Stomach smooth muscle (tissue), 2 donors: ENCODE measurements at regions not wholly inside any gene's neighbourhood (a gene's known extent, or its start where the extent isn't known, plus 50 kb on each side); places are given as distances from the start of the nearest gene placed in this dataset.
"Not testable (repeated sequence)": the region's sequence is repeated elsewhere in the genome, so short reads cannot be mapped to it uniquely, and the experiment has no call there.

Experiments used
- H3K27ac ChIP-seq: one replicate; pipeline ENCODE4 v1.7.0; 2013; ENCODE audit warnings: mild to moderate bottlenecking, low read length, inconsistent platforms
- H3K27me3 ChIP-seq, 2 donors: one replicate each; pipeline ENCODE4 v1.7.0; 2013; ENCODE audit warnings: low read length in 2 of 2; ENCODE audit not compliant: insufficient read depth in 2 of 2, control insufficient read depth in 1 of 2
- H3K36me3 ChIP-seq, 2 donors: one replicate each; pipeline ENCODE4 v1.7.0; 2013; ENCODE audit warnings: low read length in 2 of 2; ENCODE audit not compliant: control insufficient read depth in 2 of 2, insufficient read depth in 2 of 2
- H3K4me1 ChIP-seq: one replicate; pipeline ENCODE4 v1.7.0; 2013; ENCODE audit warnings: low read length; ENCODE audit not compliant: control insufficient read depth, insufficient read depth
- H3K4me3 ChIP-seq, 2 donors: one replicate each; pipeline ENCODE4 v1.7.0; 2013; ENCODE audit warnings: low read length in 2 of 2
- H3K9ac ChIP-seq, 2 donors: one replicate each; pipeline ENCODE4 v1.7.0; 2013; ENCODE audit warnings: low read length in 2 of 2, mild to moderate bottlenecking in 1 of 2
- H3K9me3 ChIP-seq, 2 donors: one replicate each; pipeline ENCODE4 v1.7.0; 2013; ENCODE audit warnings: low read length in 2 of 2; ENCODE audit not compliant: control insufficient read depth in 2 of 2
- donor health status: healthy.
- donor health status: Pancreatic carcinoma.

- H3K4me3 ChIP-seq: no peak overlapping the region
- no peak overlapping the region for H3K9ac ChIP-seq
- H3K36me3 ChIP-seq: no peaks in the 10 kb centered on the region
- H3K4me1 ChIP-seq: peaks cover 2% of the 10 kb centered on the region
- no peaks in the 10 kb centered on the region for H3K9me3 ChIP-seq
- H3K27ac ChIP-seq: no peak overlapping the region
- H3K27me3 ChIP-seq: no peaks in the 10 kb centered on the region
Measured at GRCh38 chr3:5054098-5054497, 68.0 kb upstream of the ARL8B start.

DNA sequence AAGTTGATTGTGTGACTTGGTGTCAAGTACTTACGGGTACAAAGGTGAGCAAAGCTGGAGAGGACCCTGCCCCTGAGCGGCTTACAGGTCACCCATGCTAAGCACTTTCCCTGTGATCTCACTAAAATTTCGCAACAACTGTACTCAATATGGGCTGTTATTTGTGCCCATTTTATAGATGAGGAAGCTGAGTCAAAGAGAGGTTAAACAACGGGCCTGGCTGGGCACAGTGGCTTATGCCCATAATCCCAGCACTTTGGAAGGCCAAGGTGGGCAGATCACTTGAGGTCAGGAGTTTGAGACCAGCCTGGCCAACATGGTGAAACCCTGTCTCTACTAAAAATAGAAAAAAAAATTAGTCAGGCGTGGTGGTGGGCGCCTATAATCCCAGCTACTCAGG lies 67.5 kb upstream of the ARL8B start:
- H3K36me3 ChIP-seq, H3K4me3 ChIP-seq, H3K4me1 ChIP-seq, H3K27ac ChIP-seq, H3K27me3 ChIP-seq, H3K9me3 ChIP-seq, H3K9ac ChIP-seq: not testable (repeated sequence)

GRCh38 chr3:5055357-5056110 lies 66.6 kb upstream of the ARL8B start:
- Histone ChIP-seq H3K4me1 (peaks cover 2% of the 10 kb centered on the region), H3K9me3 (no peaks in the 10 kb centered on the region), H3K4me3 (no peak overlapping the region), H3K9ac (no peak overlapping the region), H3K27ac (no peak overlapping the region), H3K36me3 (no peaks in the 10 kb centered on the region), H3K27me3 (no peaks in the 10 kb centered on the region)

DNA sequence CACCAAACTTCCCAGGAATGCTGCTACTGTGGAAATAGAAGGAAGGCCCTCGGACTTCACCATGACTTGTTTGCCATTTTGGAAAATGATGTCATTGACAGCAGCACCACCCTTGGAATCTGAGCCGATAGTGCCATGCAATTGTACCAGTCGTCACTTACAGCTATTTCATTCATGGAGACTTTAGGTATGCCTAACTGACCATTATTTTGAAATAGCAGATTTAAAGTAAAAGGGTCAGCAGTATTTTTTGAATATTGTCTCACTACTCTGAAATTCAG lies 66.0 kb upstream of the ARL8B start:
- Histone ChIP-seq H3K4me1 (peaks cover 2% of the 10 kb centered on the region), H3K27me3 (no peaks in the 10 kb centered on the region), H3K9ac (no peak overlapping the region), H3K9me3 (no peaks in the 10 kb centered on the region), H3K4me3 (no peak overlapping the region), H3K36me3 (no peaks in the 10 kb centered on the region), H3K27ac (no peak overlapping the region)

DNA sequence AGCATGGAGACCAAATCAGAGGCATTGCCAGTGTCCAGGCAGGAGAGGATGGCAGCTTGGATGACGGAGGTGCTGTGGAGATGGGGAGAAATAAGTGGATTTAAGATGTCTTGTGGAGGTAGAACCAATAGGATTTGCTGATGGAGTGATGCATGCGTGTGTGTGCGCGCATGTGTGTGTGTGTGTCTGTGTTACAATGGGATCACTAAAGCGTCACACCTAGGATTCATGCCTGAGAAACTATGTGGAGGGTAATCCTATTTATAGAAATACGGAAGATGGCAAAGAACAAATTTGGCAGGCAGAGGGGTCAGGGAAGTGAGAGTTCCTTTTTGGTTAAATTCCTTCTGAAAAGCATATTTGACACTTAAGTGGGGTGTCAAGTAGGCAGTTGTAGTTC lies 64.8 kb upstream of the ARL8B start:
- Histone ChIP-seq H3K4me1 (peaks cover 2% of the 10 kb centered on the region), H3K9ac (no peak overlapping the region), H3K27me3 (no peaks in the 10 kb centered on the region), H3K27ac (no peak overlapping the region), H3K4me3 (no peak overlapping the region), H3K36me3 (no peaks in the 10 kb centered on the region), H3K9me3 (no peaks in the 10 kb centered on the region)

- H3K9me3 ChIP-seq: no peaks in the 10 kb centered on the region
- H3K36me3 ChIP-seq: no peaks in the 10 kb centered on the region
- no peak overlapping the region for H3K4me3 ChIP-seq
- no peaks in the 10 kb centered on the region for H3K27me3 ChIP-seq
- H3K4me1 ChIP-seq: peaks cover 2% of the 10 kb centered on the region
- no peak overlapping the region for H3K9ac ChIP-seq
- H3K27ac ChIP-seq: no peak overlapping the region
Measured at GRCh38 chr3:5057857-5058324, 64.2 kb upstream of the ARL8B start.

- peaks cover 2% of the 10 kb centered on the region for H3K4me1 ChIP-seq
- H3K4me3 ChIP-seq: no peak overlapping the region
- no peaks in the 10 kb centered on the region for H3K36me3 ChIP-seq
- no peak overlapping the region for H3K9ac ChIP-seq
- H3K9me3 ChIP-seq: no peaks in the 10 kb centered on the region
- no peaks in the 10 kb centered on the region for H3K27me3 ChIP-seq
- no peak overlapping the region for H3K27ac ChIP-seq
Measured at GRCh38 chr3:5058471-5058951, 63.6 kb upstream of the ARL8B start.

DNA sequence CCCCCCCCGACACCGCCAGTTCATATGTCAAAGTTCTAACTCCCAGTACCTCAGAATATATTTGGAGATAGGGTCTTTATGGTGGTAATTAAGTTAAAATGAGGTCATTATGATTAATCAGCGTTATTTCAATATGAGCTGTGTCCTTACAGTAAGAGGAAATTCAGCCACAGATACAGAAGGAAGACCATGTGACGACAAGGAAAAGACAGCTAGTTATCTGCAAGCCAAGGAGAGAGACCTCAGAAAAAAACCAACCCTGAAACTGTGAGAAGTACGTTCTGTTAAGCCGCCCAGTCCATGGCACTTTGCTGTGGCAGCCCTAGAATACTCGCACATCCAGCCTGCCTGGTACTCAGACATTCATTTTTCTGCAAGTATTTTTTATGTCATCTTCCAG lies 62.3 kb upstream of the ARL8B start:
- no peak overlapping the region for H3K9ac ChIP-seq
- no peaks in the 10 kb centered on the region for H3K9me3 ChIP-seq
- H3K4me3 ChIP-seq: no peak overlapping the region
- no peaks in the 10 kb centered on the region for H3K27me3 ChIP-seq
- H3K36me3 ChIP-seq: no peaks in the 10 kb centered on the region
- no peak overlapping the region for H3K27ac ChIP-seq
- peaks cover 2% of the 10 kb centered on the region for H3K4me1 ChIP-seq

DNA sequence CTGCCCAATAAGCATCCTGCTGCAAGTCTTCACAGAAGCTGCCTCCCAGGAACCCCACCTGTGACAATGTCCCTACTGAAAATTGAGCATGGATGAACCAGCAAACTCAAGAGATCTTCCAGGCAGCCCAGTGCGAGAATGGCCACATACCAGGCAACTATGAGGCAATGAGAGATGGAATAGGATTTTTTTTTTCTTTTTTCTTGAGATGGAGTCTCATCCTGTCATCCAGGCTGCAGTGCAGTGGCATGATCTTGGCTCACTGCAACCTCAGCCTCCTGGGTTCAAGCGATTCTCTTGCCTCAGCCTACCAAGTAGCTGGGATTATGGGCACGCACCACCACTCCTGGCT lies 60.9 kb upstream of the ARL8B start:
- H3K9ac ChIP-seq: no peak overlapping the region
- H3K4me3 ChIP-seq: no peak overlapping the region
- H3K9me3 ChIP-seq: no peaks in the 10 kb centered on the region
- peaks cover 2% of the 10 kb centered on the region for H3K4me1 ChIP-seq
- no peaks in the 10 kb centered on the region for H3K36me3 ChIP-seq
- H3K27me3 ChIP-seq: no peaks in the 10 kb centered on the region
- H3K27ac ChIP-seq: no peak overlapping the region

DNA sequence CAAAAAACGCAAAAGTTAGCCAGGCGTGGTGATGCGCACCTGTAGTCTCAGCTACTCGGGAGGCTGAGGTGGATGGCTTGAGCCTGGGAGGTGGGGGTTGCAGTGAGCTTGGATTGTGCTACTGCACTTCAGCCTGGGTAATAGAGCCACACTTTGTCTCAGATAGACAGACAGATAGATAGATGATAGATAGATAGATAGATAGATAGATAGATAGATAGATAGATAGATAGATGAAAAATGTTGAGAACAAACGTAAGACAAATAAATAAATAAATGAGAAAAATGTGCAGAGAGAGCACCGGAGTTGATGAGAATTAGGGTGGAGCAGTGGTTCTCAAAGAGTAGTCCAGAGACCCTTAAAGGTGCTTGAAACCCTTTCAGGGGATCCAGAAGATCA lies 58.4 kb upstream of the ARL8B start:
- Histone ChIP-seq H3K9me3 (no peaks in the 10 kb centered on the region), H3K9ac (no peak overlapping the region), H3K4me3 (no peak overlapping the region), H3K27ac (no peak overlapping the region), H3K4me1 (no peaks in the 10 kb centered on the region), H3K36me3 (no peaks in the 10 kb centered on the region), H3K27me3 (no peaks in the 10 kb centered on the region)

DNA sequence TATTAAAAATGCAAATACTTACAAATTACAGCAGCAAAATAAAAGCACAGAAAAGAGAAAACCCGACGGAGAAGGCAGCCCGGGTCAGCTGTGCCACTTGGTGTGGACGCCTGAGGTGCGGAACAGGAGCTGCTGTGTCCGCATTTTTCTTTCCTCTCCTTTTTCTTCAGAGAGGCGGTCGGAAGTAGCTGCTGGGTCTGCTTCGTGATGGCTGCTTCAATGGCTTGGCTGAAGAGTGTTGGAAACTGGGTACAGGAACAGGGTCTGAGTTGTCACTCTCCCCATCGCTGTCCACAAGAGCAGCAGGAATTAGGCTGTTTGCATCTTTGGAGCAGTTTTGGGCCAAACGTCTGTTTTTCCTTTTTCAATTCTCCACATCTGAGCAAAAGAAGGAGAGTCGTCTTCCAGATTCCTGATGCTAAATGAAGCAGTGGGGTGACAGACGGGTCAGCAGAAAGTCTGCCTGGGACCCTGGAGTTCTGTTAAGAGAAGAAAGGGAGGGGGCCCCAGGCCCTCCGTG lies 53.5 kb upstream of the ARL8B start:
- no peaks in the 10 kb centered on the region for H3K4me1 ChIP-seq
- no peak overlapping the region for H3K4me3 ChIP-seq
- H3K9ac ChIP-seq: no peak overlapping the region
- H3K27me3 ChIP-seq: no peaks in the 10 kb centered on the region
- H3K36me3 ChIP-seq: no peaks in the 10 kb centered on the region
- no peak overlapping the region for H3K27ac ChIP-seq
- H3K9me3 ChIP-seq: no peaks in the 10 kb centered on the region
